OCI-LY7 (cell line): ENCODE measurements at regions not wholly inside any gene's neighbourhood (a gene's known extent, or its start where the extent isn't known, plus 50 kb on each side); places are given as distances from the start of the nearest gene placed in this dataset.

Experiments
- EZH2phosphoT487 ChIP-seq: fragments of 200-600 bp; sonication (generic); IDR thresholded peaks from 2 replicates; pipeline ENCODE4 v1.6.1; 2018; ENCODE audit warnings: low read depth, borderline replicate concordance, mild to moderate bottlenecking, mixed run types, antibody characterized with exemption, low read length, moderate library complexity, mixed read lengths
- TF ChIP-seq, protein P1 (sequence below): fragments of 200-600 bp; sonication (generic); conservative IDR thresholded peaks from 2 replicates; pipeline ENCODE4 v1.5.1; 2014; ENCODE audit warnings: mild to moderate bottlenecking, antibody characterized with exemption, low read length, moderate library complexity, mixed read lengths

DNA sequence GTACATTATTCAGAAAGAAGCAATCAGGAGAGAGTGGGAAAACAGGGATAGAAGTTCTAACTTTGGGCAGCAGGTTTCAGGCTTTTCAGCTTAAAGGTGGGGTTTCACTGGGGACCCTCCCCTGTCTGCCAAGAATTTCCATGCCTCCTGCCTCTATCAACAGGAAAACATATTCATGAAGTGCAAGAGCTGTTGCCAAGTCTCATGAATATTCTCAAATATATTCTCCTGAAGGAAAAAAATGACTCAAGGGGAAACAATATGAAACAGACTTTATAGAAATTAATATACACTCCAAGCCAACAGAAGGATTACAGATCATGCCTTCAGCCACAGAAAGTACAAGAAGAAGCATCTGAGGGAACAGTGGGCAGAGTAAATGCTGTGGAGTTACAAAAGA, 713.3 kb upstream of the ADAMTS5 start:
- TF ChIP-seq, protein P1, sequence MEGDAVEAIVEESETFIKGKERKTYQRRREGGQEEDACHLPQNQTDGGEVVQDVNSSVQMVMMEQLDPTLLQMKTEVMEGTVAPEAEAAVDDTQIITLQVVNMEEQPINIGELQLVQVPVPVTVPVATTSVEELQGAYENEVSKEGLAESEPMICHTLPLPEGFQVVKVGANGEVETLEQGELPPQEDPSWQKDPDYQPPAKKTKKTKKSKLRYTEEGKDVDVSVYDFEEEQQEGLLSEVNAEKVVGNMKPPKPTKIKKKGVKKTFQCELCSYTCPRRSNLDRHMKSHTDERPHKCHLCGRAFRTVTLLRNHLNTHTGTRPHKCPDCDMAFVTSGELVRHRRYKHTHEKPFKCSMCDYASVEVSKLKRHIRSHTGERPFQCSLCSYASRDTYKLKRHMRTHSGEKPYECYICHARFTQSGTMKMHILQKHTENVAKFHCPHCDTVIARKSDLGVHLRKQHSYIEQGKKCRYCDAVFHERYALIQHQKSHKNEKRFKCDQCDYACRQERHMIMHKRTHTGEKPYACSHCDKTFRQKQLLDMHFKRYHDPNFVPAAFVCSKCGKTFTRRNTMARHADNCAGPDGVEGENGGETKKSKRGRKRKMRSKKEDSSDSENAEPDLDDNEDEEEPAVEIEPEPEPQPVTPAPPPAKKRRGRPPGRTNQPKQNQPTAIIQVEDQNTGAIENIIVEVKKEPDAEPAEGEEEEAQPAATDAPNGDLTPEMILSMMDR, result no peak
- no peak for TF ChIP-seq EZH2phosphoT487
